OCI-M1 (cell line): ENCODE measurements at regions not wholly inside any gene's neighbourhood (a gene's known extent, or its start where the extent isn't known, plus 50 kb on each side); places are given as distances from the start of the nearest gene placed in this dataset.
"Not testable (repeated sequence)": the region's sequence is repeated elsewhere in the genome, so short reads cannot be mapped to it uniquely, and the experiment has no call there.

Experiments used
- DNase-seq: peaks from one replicate; lab custom pipeline; 2025; lab: John Stamatoyannopoulos, UW

GRCh38 chr6:150739711-150740349 is 125.7 kb upstream of the MTHFD1L start:
- no peak for DNase-seq

GRCh38 chr6:150740453-150740852 is 125.0 kb upstream of the MTHFD1L start:
- DNase-seq: no peak

- peak; percentile 29 for DNase-seq
Observed at GRCh38 chr6:150741633-150742200, 123.8 kb upstream of the MTHFD1L start.

GRCh38 chr6:150744522-150745260 is 120.8 kb upstream of the MTHFD1L start:
- no peak for DNase-seq

GRCh38 chr6:150745896-150746295 is 119.6 kb upstream of the MTHFD1L start:
- DNase-seq: no peak

GRCh38 chr6:150747155-150747554 is 118.3 kb upstream of the MTHFD1L start:
- no peak for DNase-seq

- no peak for DNase-seq
Observed at GRCh38 chr6:150749091-150749670, 116.3 kb upstream of the MTHFD1L start.

- no peak for DNase-seq
Observed at GRCh38 chr6:150751296-150751695, 114.2 kb upstream of the MTHFD1L start.

GRCh38 chr6:150752409-150752808 is 113.1 kb upstream of the MTHFD1L start:
- DNase-seq: no peak

- no peak for DNase-seq
Observed at GRCh38 chr6:150753371-150754064, 112.0 kb upstream of the MTHFD1L start.

GRCh38 chr6:150755042-150755441 is 110.5 kb upstream of the MTHFD1L start:
- no peak for DNase-seq

GRCh38 chr6:150755524-150755923 is 110.0 kb upstream of the MTHFD1L start:
- DNase-seq: no peak

- DNase-seq: no peak
Observed at GRCh38 chr6:150756173-150756572, 109.3 kb upstream of the MTHFD1L start.

GRCh38 chr6:150757807-150758206 is 107.7 kb upstream of the MTHFD1L start:
- DNase-seq: not testable (repeated sequence)

GRCh38 chr6:150759483-150759882 is 106.0 kb upstream of the MTHFD1L start:
- DNase-seq: no peak

GRCh38 chr6:150761771-150762170 is 103.7 kb upstream of the MTHFD1L start:
- DNase-seq: no peak

- DNase-seq: no peak
Observed at GRCh38 chr6:150764334-150765066, 101.0 kb upstream of the MTHFD1L start.

- DNase-seq: no peak
Observed at GRCh38 chr6:150765067-150765764, 100.3 kb upstream of the MTHFD1L start.

GRCh38 chr6:150766201-150766997 is 99.1 kb upstream of the MTHFD1L start:
- no peak for DNase-seq

GRCh38 chr6:150767161-150767560 is 98.3 kb upstream of the MTHFD1L start:
- no peak for DNase-seq
